GM19023 (cell line): ENCODE measurements at regions not wholly inside any gene's neighbourhood (a gene's known extent, or its start where the extent isn't known, plus 50 kb on each side); places are given as distances from the start of the nearest gene placed in this dataset.

Source experiments
- ATAC-seq: cut with Tn5 transposase; IDR thresholded peaks from one replicate; pipeline ENCODE4 v1.9.1; 2021; ENCODE audit warnings: mild to moderate bottlenecking, moderate library complexity; ENCODE audit not compliant: unreplicated experiment

GRCh38 chr3:3280396-3280795 is 100.9 kb upstream of the CRBN start:
- ATAC-seq: no peak

- ATAC-seq: no peak
These were observed 98.6 kb upstream of the CRBN start for GRCh38 chr3:3278073-3278472.

GRCh38 chr3:3276630-3277029 is 97.1 kb upstream of the CRBN start:
- ATAC-seq: no peak

- ATAC-seq: no peak
These were observed 85.3 kb upstream of the CRBN start for GRCh38 chr3:3264796-3265195.

GRCh38 chr3:3260870-3261269 is 81.4 kb upstream of the CRBN start:
- ATAC-seq: no peak

- ATAC-seq: no peak
These were observed 79.7 kb upstream of the CRBN start for GRCh38 chr3:3259181-3259580.

- no peak for ATAC-seq
These were observed 78.8 kb upstream of the CRBN start for GRCh38 chr3:3258281-3258680.

- ATAC-seq: no peak
These were observed 62.1 kb upstream of the CRBN start for GRCh38 chr3:3241596-3241995.

- ATAC-seq: no peak
These were observed 61.5 kb upstream of the CRBN start for GRCh38 chr3:3240986-3241385.

DNA sequence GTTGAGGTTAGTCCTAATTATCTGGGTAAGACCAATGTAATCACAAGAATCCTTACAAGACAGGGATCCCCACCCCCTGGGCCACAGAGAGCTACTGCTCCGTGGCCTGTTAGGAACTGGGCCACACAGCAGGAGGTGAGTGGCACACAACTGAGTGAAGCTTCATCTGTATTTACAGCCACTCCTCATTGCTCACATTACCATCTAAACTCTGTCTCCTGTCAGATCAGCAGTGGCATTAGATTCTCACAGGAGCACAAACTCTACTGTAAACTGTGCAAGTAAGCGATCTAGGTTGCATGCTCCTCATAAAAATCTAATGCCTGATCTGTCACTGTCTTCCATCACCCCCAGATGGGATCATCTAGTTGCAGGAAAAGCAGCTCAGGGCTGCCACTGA is 58.5 kb upstream of the CRBN start:
- no peak for ATAC-seq

- ATAC-seq: no peak
These were observed 52.8 kb upstream of the CRBN start for GRCh38 chr3:3232251-3232650.
